Liver (tissue), 8 donors: ENCODE measurements at regions not wholly inside any gene's neighbourhood (a gene's known extent, or its start where the extent isn't known, plus 50 kb on each side); places are given as distances from the start of the nearest gene placed in this dataset.

ENCODE experiments used
- DNase-seq: peaks from one replicate; pipeline ENCODE4 v3.0.0-alpha.2; 2017; ENCODE audit warnings: low spot score
- H3K27ac ChIP-seq, 2 donors: one replicate each; pipeline ENCODE4 v1.7.0; 2013; ENCODE audit warnings: inconsistent platforms in 2 of 2, low read length in 2 of 2, control low read depth in 1 of 2, low read depth in 1 of 2, mild to moderate bottlenecking in 1 of 2
- H3K27me3 ChIP-seq, 4 donors: one replicate each; pipeline versions ENCODE4 v1.6.1 to v1.7.0; 2013; ENCODE audit warnings: low read length in 3 of 4, inconsistent platforms in 1 of 4, mild to moderate bottlenecking in 1 of 4, moderate library complexity in 1 of 4; ENCODE audit not compliant: control insufficient read depth in 4 of 4, insufficient read depth in 4 of 4
- H3K36me3 ChIP-seq, 4 donors: one replicate each; pipeline versions ENCODE4 v1.6.1 to v1.7.0; 2013; ENCODE audit warnings: low read length in 3 of 4, mild to moderate bottlenecking in 3 of 4, low read depth in 1 of 4, moderate library complexity in 1 of 4; ENCODE audit not compliant: control insufficient read depth in 4 of 4, insufficient read depth in 3 of 4
- H3K4me1 ChIP-seq, 4 donors: one replicate each; pipeline versions ENCODE4 v1.6.1 to v1.7.0; 2013; ENCODE audit warnings: low read length in 3 of 4, mild to moderate bottlenecking in 3 of 4, moderate library complexity in 1 of 4; ENCODE audit not compliant: control insufficient read depth in 4 of 4, insufficient read depth in 4 of 4
- H3K4me3 ChIP-seq, 3 donors: one replicate each; pipeline versions ENCODE4 v1.6.1 to v1.7.0; 2013; ENCODE audit warnings: low read length in 3 of 3, control low read depth in 1 of 3, low read depth in 1 of 3, mild to moderate bottlenecking in 1 of 3
- H3K9ac ChIP-seq, 2 donors: one replicate each; pipeline ENCODE4 v1.7.0; 2013; ENCODE audit warnings: low read length in 2 of 2, mild to moderate bottlenecking in 2 of 2, moderate library complexity in 2 of 2, control low read depth in 1 of 2, low read depth in 1 of 2
- H3K9me3 ChIP-seq, 4 donors: one replicate each; pipeline versions ENCODE4 v1.6.1 to v1.7.0; 2013; ENCODE audit warnings: low read length in 3 of 4; ENCODE audit not compliant: control insufficient read depth in 4 of 4
- ATF3 ChIP-seq: IDR thresholded peaks from 2 replicates; pipeline ENCODE4 v1.6.1; 2016; ENCODE audit warnings: antibody characterized with exemption
- CTCF ChIP-seq: fragments of 150-350 bp; IDR thresholded peaks from 2 replicates; pipeline ENCODE4 v1.5.1; 2017; ENCODE audit warnings: improper control_type of control experiment, low read depth, low read length; ENCODE audit not compliant: missing input control
- EGR1 ChIP-seq, 2 donors: IDR thresholded peaks; 2 replicates each; pipeline ENCODE4 v1.6.1; 2016 to 2018; ENCODE audit warnings: antibody characterized with exemption in 2 of 2, low read depth in 2 of 2
- FOXA1 ChIP-seq: IDR thresholded peaks from 2 replicates; pipeline ENCODE4 v1.6.1; 2016; ENCODE audit warnings: antibody characterized with exemption
- FOXA2 ChIP-seq: IDR thresholded peaks from 2 replicates; pipeline ENCODE4 v1.6.1; 2016; ENCODE audit warnings: antibody characterized with exemption
- GABPA ChIP-seq, 2 donors: IDR thresholded peaks in 1 of 2; conservative IDR thresholded peaks in 1 of 2; 2 replicates each; pipeline ENCODE4 v1.6.1; 2016; ENCODE audit warnings: antibody characterized with exemption in 2 of 2, mild to moderate bottlenecking in 1 of 2, moderate library complexity in 1 of 2
- HNF4A ChIP-seq, 2 donors: conservative IDR thresholded peaks; 2 replicates each; pipeline ENCODE4 v1.6.1; 2016; ENCODE audit warnings: antibody characterized with exemption in 2 of 2, mild to moderate bottlenecking in 2 of 2
- HNF4G ChIP-seq: IDR thresholded peaks from 2 replicates; pipeline ENCODE4 v1.6.1; 2016; ENCODE audit warnings: antibody characterized with exemption
- JUND ChIP-seq, 2 donors: IDR thresholded peaks; 2 replicates each; pipeline ENCODE4 v1.6.1; 2016; ENCODE audit warnings: antibody characterized with exemption in 2 of 2
- MAX ChIP-seq: IDR thresholded peaks from 2 replicates; pipeline ENCODE4 v1.6.1; 2016; ENCODE audit warnings: antibody characterized with exemption
- NR2F2 ChIP-seq: IDR thresholded peaks from 2 replicates; pipeline ENCODE4 v1.6.1; 2016; ENCODE audit warnings: antibody characterized with exemption
- RAD21 ChIP-seq, 2 donors: IDR thresholded peaks; 2 replicates each; pipeline ENCODE4 v1.6.1; 2016; ENCODE audit warnings: antibody characterized with exemption in 2 of 2, mild to moderate bottlenecking in 2 of 2
- REST ChIP-seq: IDR thresholded peaks from 2 replicates; pipeline ENCODE4 v1.6.1; 2016; ENCODE audit warnings: antibody characterized with exemption, mild to moderate bottlenecking
- RXRA ChIP-seq, 2 donors: IDR thresholded peaks; 2 replicates each; pipeline ENCODE4 v1.6.1; 2017 to 2018; ENCODE audit warnings: antibody characterized with exemption in 2 of 2, mild to moderate bottlenecking in 1 of 2
- SP1 ChIP-seq: IDR thresholded peaks from 2 replicates; pipeline ENCODE4 v1.6.1; 2018; ENCODE audit warnings: antibody characterized with exemption, mild to moderate bottlenecking
- TAF1 ChIP-seq: conservative IDR thresholded peaks from 2 replicates; pipeline ENCODE4 v1.6.1; 2016; ENCODE audit warnings: antibody characterized with exemption, mild to moderate bottlenecking
- YY1 ChIP-seq: IDR thresholded peaks from 2 replicates; pipeline ENCODE4 v1.6.1; 2016; ENCODE audit warnings: antibody characterized with exemption, mild to moderate bottlenecking
- ZBTB33 ChIP-seq: IDR thresholded peaks from 2 replicates; pipeline ENCODE4 v1.6.1; 2016; ENCODE audit warnings: antibody characterized with exemption
- WGBS: extraction: QIAGEN DNeasy Blood & Tissue Kit; methylation state at CpG from one replicate; pipeline ENCODE4 v1.1.7; 2013; 5-methylcytosine and 5-hydroxymethylcytosine counted together
- donor health status: healthy.
- donor health status: healthy.
- donor health status: healthy.
- donor health status: healthy.
- donor health status: healthy.

- TF ChIP-seq YY1: no peak
- TF ChIP-seq FOXA2: no peak
- TF ChIP-seq RXRA (IDR thresholded peaks at IDR 0.05): peak in 1 of 2 donors; percentile 10
- TF ChIP-seq REST: no peak
- no peak for TF ChIP-seq TAF1
- no peak for TF ChIP-seq JUND (IDR thresholded peaks at IDR 0.05)
- TF ChIP-seq HNF4A (conservative IDR thresholded peaks at IDR 0.05): no peak
- peak; percentile 97 for TF ChIP-seq CTCF
- peak; percentile 97 to 98 for TF ChIP-seq RAD21 (IDR thresholded peaks at IDR 0.05)
- no peak for TF ChIP-seq NR2F2
- peak; percentile 69 for TF ChIP-seq ATF3
- TF ChIP-seq MAX: no peak
- peak; percentile 73 for TF ChIP-seq SP1
- no peak for TF ChIP-seq FOXA1
- TF ChIP-seq EGR1 (IDR thresholded peaks at IDR 0.05; ENCODE audit: low read depth in 2 of 2): no peak
- TF ChIP-seq GABPA (IDR thresholded peaks at IDR 0.05 in 1 of 2, conservative IDR thresholded peaks at IDR 0.05 in 1 of 2): peak; percentile 85 to 94
- TF ChIP-seq ZBTB33: no peak
- TF ChIP-seq HNF4G: no peak
- peak; percentile 88 for DNase-seq
- peak overlapping the region; percentile 61 to 96 (median 71) for H3K4me3 ChIP-seq
- no peaks in the 10 kb centered on the region for H3K9me3 ChIP-seq
- H3K4me1 ChIP-seq: peaks cover 2 to 20% (median 13%) of the 10 kb centered on the region in 4 donors
- under 1% methylated on average over 41 of the region's 41 CpGs for WGBS
- no peaks in the 10 kb centered on the region for H3K36me3 ChIP-seq
- H3K27me3 ChIP-seq: peaks cover 0 to 2% (median 0%) of the 10 kb centered on the region in 4 donors
- H3K9ac ChIP-seq: peak overlapping the region; percentile 74 to 86
- H3K27ac ChIP-seq: peak overlapping the region; percentile 63 to 95
Measured at GRCh38 chrX:52261463-52262194, 76.9 kb downstream of the MAGED4 start.
